Thyroid gland (tissue), 4 donors: ENCODE measurements at regions not wholly inside any gene's neighbourhood (a gene's known extent, or its start where the extent isn't known, plus 50 kb on each side); places are given as distances from the start of the nearest gene placed in this dataset.

Experiments
- DNase-seq, 2 donors: peaks; one replicate each; pipeline ENCODE4 v3.0.0-alpha.2; 2019
- H3K27ac ChIP-seq, 3 donors: fragments of 200-600 bp; sonication (generic); 1 replicate in 2 of 3; 2 replicates in 1 of 3; pipeline ENCODE4 v1.5.1; 2016 to 2019; ENCODE audit warnings: mild to moderate bottlenecking in 1 of 3, moderate library complexity in 1 of 3
- H3K27me3 ChIP-seq: fragments of 200-600 bp; sonication (generic); one replicate; pipeline ENCODE4 v1.5.1; 2019
- H3K36me3 ChIP-seq, 2 donors: fragments of 200-600 bp; sonication (generic); one replicate each; pipeline ENCODE4 v1.5.1; 2016 to 2019
- H3K4me1 ChIP-seq, 2 donors: fragments of 200-600 bp; sonication (generic); one replicate each; pipeline ENCODE4 v1.5.1; 2017 to 2019
- H3K4me3 ChIP-seq, 3 donors: fragments of 200-600 bp; sonication (generic); replicated peaks in 1 of 3; 1 replicate in 2 of 3; 2 replicates in 1 of 3; pipeline ENCODE4 v1.5.1; 2016; ENCODE audit warnings: mild to moderate bottlenecking in 1 of 3
- H3K9me3 ChIP-seq: fragments of 200-600 bp; sonication (generic); one replicate; pipeline ENCODE4 v1.5.1; 2017
- CTCF ChIP-seq, 6 experiments: fragments of 200-600 bp in 3 of 6; fragments of 450-650 bp in 3 of 6; sonication (generic) in 3 of 6; IDR thresholded peaks; one replicate each; pipeline ENCODE4 v1.5.1; 2016 to 2019; ENCODE audit warnings: antibody characterized with exemption in 6 of 6, mild to moderate bottlenecking in 2 of 6, inconsistent platforms in 1 of 6, moderate library complexity in 1 of 6
- POLR2A ChIP-seq, 2 donors: fragments of 450-650 bp; IDR thresholded peaks; one replicate each; pipeline ENCODE4 v1.6.1; 2017; ENCODE audit warnings: antibody characterized with exemption in 2 of 2, mild to moderate bottlenecking in 2 of 2, moderate library complexity in 1 of 2
- WGBS, 2 donors: methylation state at CpG; one replicate each; pipeline ENCODE4 v1.1.5; 2017; 5-methylcytosine and 5-hydroxymethylcytosine counted together
- intact Hi-C: fragments of 100-400 bp; cut with DNase I; formaldehyde crosslinking; loops from one replicate; pipeline ENCODE4 v1.15.1; 2023

- intact Hi-C loops = loop anchor here (5.0 kb wide), 1 partner anchor 152 kb away; no protein-coding TSS in a partner anchor
- WGBS, 2 donors = 22 to 25% methylated on average over 9 of the region's 9 CpGs
- H3K36me3 ChIP-seq = no peaks in the 10 kb centered on the region
These were observed 74.2 kb upstream of the POU1F1 start for GRCh38 chr3:87350367-87351199.

GRCh38 chr3:87349833-87350232 lies 73.4 kb upstream of the POU1F1 start:
- intact Hi-C loops = loop anchor here (5.0 kb wide), 1 partner anchor 152 kb away; no protein-coding TSS in a partner anchor
- TF ChIP-seq CTCF (IDR thresholded peaks at IDR 0.05) = no peak
- no peak for TF ChIP-seq POLR2A (IDR thresholded peaks at IDR 0.05)
- Histone ChIP-seq H3K9me3 (no peaks in the 10 kb centered on the region), H3K4me3 (no peak overlapping the region), H3K27ac (no peak overlapping the region), H3K36me3 (no peaks in the 10 kb centered on the region), H3K27me3 (no peaks in the 10 kb centered on the region), H3K4me1 (no peaks in the 10 kb centered on the region)
- DNase-seq = no peak
- WGBS, 2 donors = 96 to 99% methylated on average over 2 of the region's 2 CpGs

More at GRCh38 chr3:87350367-87351199, 74.2 kb upstream of the POU1F1 start:
- no peaks in the 10 kb centered on the region for H3K27me3 ChIP-seq
- H3K4me3 ChIP-seq = no peak overlapping the region
- no peaks in the 10 kb centered on the region for H3K4me1 ChIP-seq
- TF ChIP-seq POLR2A (IDR thresholded peaks at IDR 0.05) = no peak
- peak; percentile 46 to 94 (median 88) for TF ChIP-seq CTCF (IDR thresholded peaks at IDR 0.05)
- no peak overlapping the region for H3K27ac ChIP-seq
- DNase-seq = peak in 1 of 2 donors; percentile 14
- H3K9me3 ChIP-seq = no peaks in the 10 kb centered on the region

GRCh38 chr3:87336761-87337160 lies 60.4 kb upstream of the POU1F1 start:
- no peaks in the 10 kb centered on the region for H3K27me3 ChIP-seq
- intact Hi-C loops = no loop called here
- H3K4me1 ChIP-seq = no peaks in the 10 kb centered on the region
- H3K4me3 ChIP-seq = no peak overlapping the region
- TF ChIP-seq POLR2A (IDR thresholded peaks at IDR 0.05) = no peak
- TF ChIP-seq CTCF (IDR thresholded peaks at IDR 0.05) = no peak
- H3K9me3 ChIP-seq = no peaks in the 10 kb centered on the region
- no peaks in the 10 kb centered on the region for H3K36me3 ChIP-seq
- no peak overlapping the region for H3K27ac ChIP-seq
- no peak for DNase-seq

GRCh38 chr3:87335931-87336330 lies 59.5 kb upstream of the POU1F1 start:
- Histone ChIP-seq H3K4me1 (no peaks in the 10 kb centered on the region), H3K4me3 (no peak overlapping the region), H3K36me3 (no peaks in the 10 kb centered on the region), H3K27ac (no peak overlapping the region), H3K9me3 (no peaks in the 10 kb centered on the region), H3K27me3 (no peaks in the 10 kb centered on the region)
- WGBS, 2 donors = 73 to 88% methylated on average over 1 of the region's 1 CpG
- intact Hi-C loops = no loop called here
- TF ChIP-seq CTCF (IDR thresholded peaks at IDR 0.05) (no peak), POLR2A (IDR thresholded peaks at IDR 0.05) (no peak)
- no peak for DNase-seq

- Histone ChIP-seq H3K36me3 (no peaks in the 10 kb centered on the region), H3K27me3 (no peaks in the 10 kb centered on the region), H3K9me3 (no peaks in the 10 kb centered on the region), H3K27ac (no peak overlapping the region), H3K4me3 (no peak overlapping the region), H3K4me1 (no peaks in the 10 kb centered on the region)
- intact Hi-C loops = no loop called here
- DNase-seq = no peak
- TF ChIP-seq POLR2A (IDR thresholded peaks at IDR 0.05) = no peak
- TF ChIP-seq CTCF (IDR thresholded peaks at IDR 0.05) = no peak
- 67 to 70% methylated on average over 5 of the region's 5 CpGs for WGBS, 2 donors
These were observed 57.1 kb upstream of the POU1F1 start for GRCh38 chr3:87333393-87333892.
